Peyer's patch (tissue), 4 donors: ENCODE measurements at regions not wholly inside any gene's neighbourhood (a gene's known extent, or its start where the extent isn't known, plus 50 kb on each side); places are given as distances from the start of the nearest gene placed in this dataset.

Experiments
- DNase-seq, 3 donors: peaks; one replicate each; pipeline ENCODE4 v3.0.0-alpha.2; 2017 to 2019
- H3K27ac ChIP-seq, 4 donors: fragments of 200-600 bp; sonication (generic); one replicate each; pipeline ENCODE4 v1.5.1; 2016 to 2019
- H3K27me3 ChIP-seq, 2 donors: fragments of 200-600 bp; sonication (generic); one replicate each; pipeline ENCODE4 v1.5.1; 2019
- H3K36me3 ChIP-seq, 3 donors: fragments of 200-600 bp; sonication (generic); one replicate each; pipeline ENCODE4 v1.5.1; 2016 to 2019
- H3K4me1 ChIP-seq, 4 donors: fragments of 200-600 bp; sonication (generic); one replicate each; pipeline ENCODE4 v1.5.1; 2016 to 2019
- H3K4me3 ChIP-seq, 4 donors: fragments of 200-600 bp; sonication (generic); 1 replicate in 3 of 4; 2 replicates in 1 of 4; pipeline ENCODE4 v1.5.1; 2016 to 2019; ENCODE audit warnings: mild to moderate bottlenecking in 1 of 4
- H3K9me3 ChIP-seq, 4 donors: fragments of 200-600 bp; sonication (generic); one replicate each; pipeline ENCODE4 v1.5.1; 2016 to 2019; ENCODE audit warnings: mild to moderate bottlenecking in 1 of 4
- POLR2A ChIP-seq, 2 donors: fragments of 450-650 bp; IDR thresholded peaks; one replicate each; pipeline ENCODE4 v1.5.1; 2017; ENCODE audit warnings: antibody characterized with exemption in 2 of 2, mild to moderate bottlenecking in 2 of 2, moderate library complexity in 2 of 2
- TF ChIP-seq, protein P1 (sequence below), 6 experiments: fragments of 450-650 bp in 4 of 6; fragments of 200-600 bp in 2 of 6; sonication (generic) in 1 of 6; IDR thresholded peaks; one replicate each; pipeline ENCODE4 v1.5.1; 2017 to 2019; ENCODE audit warnings: antibody characterized with exemption in 6 of 6, mild to moderate bottlenecking in 3 of 6, moderate library complexity in 1 of 6

DNA sequence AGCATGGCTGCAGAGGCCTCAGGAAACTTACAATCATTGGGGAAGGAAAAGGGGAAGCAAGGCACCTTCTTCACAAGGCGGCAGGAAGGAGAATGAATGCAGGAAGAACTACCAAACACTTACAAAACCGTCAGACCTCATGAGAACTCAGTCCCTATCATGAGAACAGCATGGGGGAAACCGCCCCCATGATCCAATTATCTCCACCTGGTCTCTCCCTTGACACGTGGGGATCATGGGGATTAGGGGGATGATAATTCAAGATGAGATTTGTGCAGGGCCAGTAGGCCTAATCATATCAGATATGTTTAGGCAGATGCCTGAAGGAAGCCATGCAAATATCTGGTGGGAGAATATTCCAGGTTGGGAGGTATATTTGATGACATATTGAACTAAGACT is 1176.4 kb upstream of the CDH18 start:
- TF ChIP-seq, protein P1, sequence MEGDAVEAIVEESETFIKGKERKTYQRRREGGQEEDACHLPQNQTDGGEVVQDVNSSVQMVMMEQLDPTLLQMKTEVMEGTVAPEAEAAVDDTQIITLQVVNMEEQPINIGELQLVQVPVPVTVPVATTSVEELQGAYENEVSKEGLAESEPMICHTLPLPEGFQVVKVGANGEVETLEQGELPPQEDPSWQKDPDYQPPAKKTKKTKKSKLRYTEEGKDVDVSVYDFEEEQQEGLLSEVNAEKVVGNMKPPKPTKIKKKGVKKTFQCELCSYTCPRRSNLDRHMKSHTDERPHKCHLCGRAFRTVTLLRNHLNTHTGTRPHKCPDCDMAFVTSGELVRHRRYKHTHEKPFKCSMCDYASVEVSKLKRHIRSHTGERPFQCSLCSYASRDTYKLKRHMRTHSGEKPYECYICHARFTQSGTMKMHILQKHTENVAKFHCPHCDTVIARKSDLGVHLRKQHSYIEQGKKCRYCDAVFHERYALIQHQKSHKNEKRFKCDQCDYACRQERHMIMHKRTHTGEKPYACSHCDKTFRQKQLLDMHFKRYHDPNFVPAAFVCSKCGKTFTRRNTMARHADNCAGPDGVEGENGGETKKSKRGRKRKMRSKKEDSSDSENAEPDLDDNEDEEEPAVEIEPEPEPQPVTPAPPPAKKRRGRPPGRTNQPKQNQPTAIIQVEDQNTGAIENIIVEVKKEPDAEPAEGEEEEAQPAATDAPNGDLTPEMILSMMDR (IDR thresholded peaks at IDR 0.05) = no peak
- no peak for TF ChIP-seq POLR2A (IDR thresholded peaks at IDR 0.05)
- no peak for DNase-seq
- Histone ChIP-seq H3K27ac (no peak overlapping the region), H3K36me3 (no peaks in the 10 kb centered on the region), H3K4me1 (no peaks in the 10 kb centered on the region), H3K27me3 (no peaks in the 10 kb centered on the region), H3K9me3 (peaks cover 0 to 3% (median 0%) of the 10 kb centered on the region in 4 donors), H3K4me3 (no peak overlapping the region)

DNA sequence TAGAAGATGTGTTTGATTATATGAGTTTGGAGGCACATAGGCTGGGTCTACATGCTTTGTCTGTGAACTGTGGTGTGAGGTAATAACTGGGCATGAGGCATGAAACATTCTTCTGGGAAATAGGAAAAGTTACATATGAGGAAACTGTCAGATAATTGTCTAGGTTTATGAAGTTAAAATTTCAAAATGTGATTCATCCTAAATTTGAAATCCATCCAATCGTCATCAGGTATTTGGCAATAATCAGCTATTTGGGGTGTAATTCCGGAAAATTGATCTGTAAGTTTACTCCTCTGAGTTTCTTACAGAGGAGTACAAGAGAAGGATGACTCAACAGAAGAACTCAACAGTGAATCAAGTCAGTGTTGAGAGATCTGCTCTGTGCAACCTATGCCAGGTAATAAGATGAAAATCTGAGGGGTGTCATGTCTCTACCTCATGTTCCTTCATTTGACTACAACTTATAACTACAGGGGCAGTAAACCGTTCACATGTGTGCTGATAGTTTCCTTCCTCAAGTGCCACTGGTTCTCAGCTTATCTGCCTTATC is 1171.6 kb upstream of the CDH18 start:
- no peaks in the 10 kb centered on the region for H3K4me1 ChIP-seq
- H3K27ac ChIP-seq = no peak overlapping the region
- H3K36me3 ChIP-seq = no peaks in the 10 kb centered on the region
- DNase-seq = no peak
- H3K4me3 ChIP-seq = no peak overlapping the region
- H3K9me3 ChIP-seq = peaks cover 0 to 3% (median 0%) of the 10 kb centered on the region in 4 donors
- no peaks in the 10 kb centered on the region for H3K27me3 ChIP-seq
- TF ChIP-seq POLR2A (IDR thresholded peaks at IDR 0.05) = no peak
- TF ChIP-seq, protein P1 (IDR thresholded peaks at IDR 0.05) = no peak

DNA sequence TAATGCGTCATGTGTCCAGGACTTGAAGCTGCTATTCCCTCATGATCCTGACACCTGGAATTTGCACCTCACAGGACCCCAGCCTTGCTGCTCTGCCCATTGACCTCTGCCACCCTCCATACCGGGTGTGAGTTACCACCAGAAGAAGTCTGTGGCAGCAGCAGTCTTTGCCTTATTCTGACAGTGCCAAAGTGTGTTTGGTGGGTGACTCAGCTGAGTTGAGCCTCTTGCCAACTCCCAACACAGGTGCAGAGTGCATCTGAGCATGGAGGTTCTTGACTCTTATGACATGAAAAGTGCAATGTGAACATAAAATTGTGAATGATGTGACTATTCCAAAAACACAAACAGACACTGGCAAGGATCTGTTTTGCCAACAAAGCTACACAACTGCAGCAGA is 1166.5 kb upstream of the CDH18 start:
- no peak overlapping the region for H3K4me3 ChIP-seq

DNA sequence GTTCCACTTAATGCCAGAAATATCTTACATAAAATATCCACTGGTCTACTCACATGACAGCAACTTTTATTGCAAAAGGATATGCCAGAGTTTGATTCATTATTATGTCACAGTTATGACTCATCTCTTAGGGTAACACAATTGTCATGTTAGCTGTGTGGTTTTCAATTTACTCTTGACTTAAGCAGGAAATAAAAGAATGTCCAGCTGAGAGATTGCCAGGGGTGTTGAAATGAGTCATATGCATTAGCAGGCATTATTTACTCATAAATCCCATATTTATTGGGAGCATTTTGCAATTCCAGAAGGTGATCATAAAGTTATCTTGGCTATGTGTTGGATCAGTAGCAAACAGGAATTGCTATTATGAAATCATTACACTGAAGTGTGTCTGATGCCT is 1164.6 kb upstream of the CDH18 start:
- no peaks in the 10 kb centered on the region for H3K36me3 ChIP-seq

More for the DNA sequence above, 1166.5 kb upstream of the CDH18 start:
- Histone ChIP-seq H3K27ac (no peak overlapping the region), H3K4me1 (no peaks in the 10 kb centered on the region), H3K27me3 (no peaks in the 10 kb centered on the region), H3K36me3 (no peaks in the 10 kb centered on the region), H3K9me3 (no peaks in the 10 kb centered on the region)
- no peak for DNase-seq
- TF ChIP-seq, protein P1 (IDR thresholded peaks at IDR 0.05) = no peak
- TF ChIP-seq POLR2A (IDR thresholded peaks at IDR 0.05) = no peak

DNA sequence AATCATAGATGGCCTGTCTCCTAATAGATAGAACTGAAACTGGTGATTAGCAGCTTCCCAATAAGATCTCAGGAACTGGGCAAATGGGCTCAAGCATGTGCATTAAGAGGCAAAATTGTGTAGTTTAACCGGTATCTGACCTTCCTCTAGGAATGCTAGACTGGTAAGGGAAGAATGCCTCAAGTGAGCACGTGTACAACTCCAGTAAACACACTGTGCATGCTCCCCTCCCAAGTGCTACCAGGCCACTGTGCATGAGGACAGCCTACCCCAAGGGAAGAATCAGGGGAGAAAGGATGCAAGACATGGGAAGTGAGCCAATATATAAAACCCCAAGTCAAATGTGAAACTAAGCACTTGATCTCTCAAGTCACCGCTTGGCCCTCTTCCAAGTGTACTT is 1157.4 kb upstream of the CDH18 start:
- Histone ChIP-seq H3K27me3 (no peaks in the 10 kb centered on the region), H3K36me3 (no peaks in the 10 kb centered on the region), H3K9me3 (peaks cover 0 to 7% (median 0%) of the 10 kb centered on the region in 4 donors), H3K4me3 (no peak overlapping the region), H3K4me1 (no peaks in the 10 kb centered on the region), H3K27ac (no peak overlapping the region)
- TF ChIP-seq, protein P1 (IDR thresholded peaks at IDR 0.05) = no peak
- no peak for TF ChIP-seq POLR2A (IDR thresholded peaks at IDR 0.05)
- no peak for DNase-seq

More for the DNA sequence above, 1164.6 kb upstream of the CDH18 start:
- Histone ChIP-seq H3K4me3 (no peak overlapping the region), H3K27ac (no peak overlapping the region), H3K4me1 (no peaks in the 10 kb centered on the region), H3K27me3 (no peaks in the 10 kb centered on the region), H3K9me3 (peaks cover 0 to 5% (median 0%) of the 10 kb centered on the region in 4 donors)
- TF ChIP-seq, protein P1 (IDR thresholded peaks at IDR 0.05) = no peak
- TF ChIP-seq POLR2A (IDR thresholded peaks at IDR 0.05) = no peak
- no peak for DNase-seq

DNA sequence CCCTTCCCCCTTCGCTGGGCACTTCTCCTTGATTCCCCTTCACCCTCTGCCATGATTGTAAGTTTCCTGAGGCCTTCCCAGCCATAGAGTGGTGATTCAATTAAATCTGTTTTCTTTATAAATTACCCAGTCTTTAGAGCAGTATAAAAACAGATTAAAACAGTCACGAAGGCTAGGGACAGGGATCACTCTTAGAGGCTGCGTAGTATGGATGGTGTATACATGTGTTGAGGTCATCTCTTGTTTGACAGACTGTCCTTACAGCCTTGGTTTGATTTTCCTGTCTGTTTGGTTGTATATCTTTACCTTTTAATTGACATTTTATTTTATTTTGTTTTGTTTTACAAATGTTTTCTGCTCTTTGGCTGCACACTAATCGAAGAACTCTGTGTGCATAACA is 1155.7 kb upstream of the CDH18 start:
- Histone ChIP-seq H3K27ac (no peak overlapping the region), H3K9me3 (peaks cover 0 to 4% (median 0%) of the 10 kb centered on the region in 4 donors), H3K36me3 (no peaks in the 10 kb centered on the region), H3K4me1 (no peaks in the 10 kb centered on the region), H3K27me3 (no peaks in the 10 kb centered on the region), H3K4me3 (no peak overlapping the region)
- TF ChIP-seq POLR2A (IDR thresholded peaks at IDR 0.05) = no peak
- DNase-seq = no peak
